IPS DF 6.9 (cell line): ENCODE measurements at regions not wholly inside any gene's neighbourhood (a gene's known extent, or its start where the extent isn't known, plus 50 kb on each side); places are given as distances from the start of the nearest gene placed in this dataset.

Experiments
- DNase-seq: peaks from one replicate; pipeline ENCODE4 v3.0.0-alpha.2; 2013; ENCODE audit warnings: low read depth, low spot score
- H3K27ac ChIP-seq: one replicate; pipeline ENCODE4 v1.5.1; 2013; ENCODE audit warnings: low read length, control low read depth
- H3K27me3 ChIP-seq: 2 replicates; pipeline ENCODE4 v1.6.1; 2013; ENCODE audit warnings: mild to moderate bottlenecking, low read length; ENCODE audit not compliant: control insufficient read depth, insufficient read depth
- H3K36me3 ChIP-seq: 2 replicates; pipeline ENCODE4 v1.6.1; 2013; ENCODE audit warnings: low read length; ENCODE audit not compliant: control insufficient read depth, insufficient read depth
- H3K4me1 ChIP-seq: 2 replicates; pipeline ENCODE4 v1.6.1; 2013; ENCODE audit warnings: low read length; ENCODE audit not compliant: control insufficient read depth, insufficient read depth
- H3K4me3 ChIP-seq: 2 replicates; pipeline ENCODE4 v1.5.1; 2013; ENCODE audit warnings: mild to moderate bottlenecking, low read length
- H3K9me3 ChIP-seq: 2 replicates; pipeline ENCODE4 v1.6.1; 2013; ENCODE audit warnings: low read length, inconsistent platforms; ENCODE audit not compliant: control insufficient read depth, insufficient read depth
- WGBS: extraction: QIAGEN DNeasy Blood & Tissue Kit; methylation state at CpG from one replicate; pipeline ENCODE4 v1.1.7; 2013; ENCODE audit warnings: mixed read lengths, missing lambda C conversion rate; ENCODE audit not compliant: insufficient read length, insufficient coverage; 5-methylcytosine and 5-hydroxymethylcytosine counted together

- DNase-seq, result no peak
- WGBS, result no CpG with 5 or more reads among the region's 2 CpGs
Observed at GRCh38 chr2:226622484-226622883, 177.1 kb downstream of the IRS1 start.

GRCh38 chr2:226620176-226620575, 179.4 kb downstream of the IRS1 start:
- WGBS, result no CpG with 5 or more reads among the region's 3 CpGs
- Histone ChIP-seq H3K27ac (no peak overlapping the region), H3K4me1 (no peaks in the 10 kb centered on the region), H3K27me3 (no peaks in the 10 kb centered on the region), H3K36me3 (no peaks in the 10 kb centered on the region), H3K4me3 (no peak overlapping the region), H3K9me3 (no peaks in the 10 kb centered on the region)
- DNase-seq, result no peak

More at GRCh38 chr2:226622484-226622883, 177.1 kb downstream of the IRS1 start:
- no peaks in the 10 kb centered on the region for H3K9me3 ChIP-seq
- H3K27me3 ChIP-seq, result no peaks in the 10 kb centered on the region
- H3K27ac ChIP-seq, result no peak overlapping the region
- H3K36me3 ChIP-seq, result no peaks in the 10 kb centered on the region
- no peaks in the 10 kb centered on the region for H3K4me1 ChIP-seq
- no peak overlapping the region for H3K4me3 ChIP-seq

- no peaks in the 10 kb centered on the region for H3K36me3 ChIP-seq
- no peaks in the 10 kb centered on the region for H3K27me3 ChIP-seq
- H3K27ac ChIP-seq, result no peak overlapping the region
- no peaks in the 10 kb centered on the region for H3K4me1 ChIP-seq
- no peak overlapping the region for H3K4me3 ChIP-seq
- no peaks in the 10 kb centered on the region for H3K9me3 ChIP-seq
- WGBS, result no CpG with 5 or more reads among the region's 3 CpGs
- DNase-seq, result no peak
Observed at GRCh38 chr2:226619707-226620106, 179.9 kb downstream of the IRS1 start.

GRCh38 chr2:226618875-226619605, 180.6 kb downstream of the IRS1 start:
- Histone ChIP-seq H3K36me3 (no peaks in the 10 kb centered on the region), H3K4me3 (no peak overlapping the region), H3K27me3 (no peaks in the 10 kb centered on the region), H3K27ac (no peak overlapping the region), H3K9me3 (no peaks in the 10 kb centered on the region), H3K4me1 (no peaks in the 10 kb centered on the region)
- WGBS, result no CpG with 5 or more reads among the region's 2 CpGs
- no peak for DNase-seq

GRCh38 chr2:226618544-226618874, 181.1 kb downstream of the IRS1 start:
- Histone ChIP-seq H3K9me3 (no peaks in the 10 kb centered on the region), H3K4me3 (no peak overlapping the region), H3K27ac (no peak overlapping the region), H3K36me3 (no peaks in the 10 kb centered on the region), H3K4me1 (no peaks in the 10 kb centered on the region), H3K27me3 (no peaks in the 10 kb centered on the region)
- no peak for DNase-seq
- WGBS, result 100% methylated on average over 4 of the region's 6 CpGs

- no peaks in the 10 kb centered on the region for H3K4me1 ChIP-seq
Observed at GRCh38 chr2:226615891-226616290, 183.7 kb downstream of the IRS1 start.

GRCh38 chr2:226611944-226612318, 187.7 kb downstream of the IRS1 start:
- DNase-seq, result no peak
- no CpG with 5 or more reads among the region's 3 CpGs for WGBS

More at GRCh38 chr2:226615891-226616290, 183.7 kb downstream of the IRS1 start:
- Histone ChIP-seq H3K9me3 (no peaks in the 10 kb centered on the region), H3K36me3 (no peaks in the 10 kb centered on the region), H3K4me3 (no peak overlapping the region), H3K27me3 (no peaks in the 10 kb centered on the region), H3K27ac (no peak overlapping the region)
- no peak for DNase-seq
- WGBS, result no CpG with 5 or more reads among the region's 2 CpGs

GRCh38 chr2:226611196-226611943, 188.2 kb downstream of the IRS1 start:
- H3K36me3 ChIP-seq, result no peaks in the 10 kb centered on the region
- no CpG with 5 or more reads among the region's 4 CpGs for WGBS
- no peaks in the 10 kb centered on the region for H3K4me1 ChIP-seq
- no peak overlapping the region for H3K4me3 ChIP-seq
- H3K27me3 ChIP-seq, result no peaks in the 10 kb centered on the region
- H3K27ac ChIP-seq, result no peak overlapping the region
- H3K9me3 ChIP-seq, result no peaks in the 10 kb centered on the region
- no peak for DNase-seq

More at GRCh38 chr2:226611944-226612318, 187.7 kb downstream of the IRS1 start:
- no peak overlapping the region for H3K27ac ChIP-seq
- no peaks in the 10 kb centered on the region for H3K27me3 ChIP-seq
- H3K4me1 ChIP-seq, result no peaks in the 10 kb centered on the region
- no peaks in the 10 kb centered on the region for H3K36me3 ChIP-seq
- no peak overlapping the region for H3K4me3 ChIP-seq
- H3K9me3 ChIP-seq, result no peaks in the 10 kb centered on the region

- no peaks in the 10 kb centered on the region for H3K27me3 ChIP-seq
- no peak overlapping the region for H3K27ac ChIP-seq
- WGBS, result no CpG with 5 or more reads among the region's 1 CpG
- H3K4me3 ChIP-seq, result no peak overlapping the region
- H3K36me3 ChIP-seq, result no peaks in the 10 kb centered on the region
- no peak for DNase-seq
- no peaks in the 10 kb centered on the region for H3K4me1 ChIP-seq
- no peaks in the 10 kb centered on the region for H3K9me3 ChIP-seq
Observed at GRCh38 chr2:226609366-226609765, 190.3 kb downstream of the IRS1 start.

- Histone ChIP-seq H3K27ac (no peak overlapping the region), H3K4me3 (no peak overlapping the region), H3K36me3 (no peaks in the 10 kb centered on the region), H3K4me1 (no peaks in the 10 kb centered on the region), H3K27me3 (no peaks in the 10 kb centered on the region), H3K9me3 (no peaks in the 10 kb centered on the region)
- no peak for DNase-seq
- no CpG with 5 or more reads among the region's 5 CpGs for WGBS
Observed at GRCh38 chr2:226608451-226608850, 191.2 kb downstream of the IRS1 start.
